ENCODE measurements at regions not wholly inside any gene's neighbourhood (a gene's known extent, or its start where the extent isn't known, plus 50 kb on each side); places are given as distances from the start of the nearest gene placed in this dataset.

GRCh38 chr2:40962026-40962425 lies 510.1 kb upstream of the SLC8A1 start:
- no peak for TF ChIP-seq CTCF (IDR thresholded peaks at IDR 0.05)
- TF ChIP-seq POLR2AphosphoS5 (IDR thresholded peaks at IDR 0.05) = no peak
- no peak for TF ChIP-seq POLR2A (IDR thresholded peaks at IDR 0.05)
- no peak for TF ChIP-seq EP300 (IDR thresholded peaks at IDR 0.05)

All from sigmoid colon (tissue), 4 donors.